ENCODE measurements at regions not wholly inside any gene's neighbourhood (a gene's known extent, or its start where the extent isn't known, plus 50 kb on each side); places are given as distances from the start of the nearest gene placed in this dataset.

GRCh38 chr6:74170118-74170517, 474.1 kb downstream of the CD109 start:
- no peak for TF ChIP-seq CTCF (IDR thresholded peaks at IDR 0.05; ENCODE audit: insufficient read depth, low read length)
- peak; percentile 38 for DNase-seq (ENCODE audit: low read depth)
- H3K4me3 ChIP-seq (ENCODE audit: low read depth, low read length), result no peak overlapping the region

- H3K4me3 ChIP-seq (ENCODE audit: low read depth, low read length), result no peak overlapping the region
- TF ChIP-seq CTCF (IDR thresholded peaks at IDR 0.05; ENCODE audit: insufficient read depth, low read length), result no peak
- peak; percentile 4 for DNase-seq (ENCODE audit: low read depth)
Observed at GRCh38 chr6:74167976-74168375, 472.0 kb downstream of the CD109 start.

- no peak for DNase-seq (ENCODE audit: low read depth)
- no peak for TF ChIP-seq CTCF (IDR thresholded peaks at IDR 0.05; ENCODE audit: insufficient read depth, low read length)
- no peak overlapping the region for H3K4me3 ChIP-seq (ENCODE audit: low read depth, low read length)
Observed at GRCh38 chr6:74167511-74167910, 471.5 kb downstream of the CD109 start.

- no peak for TF ChIP-seq CTCF (IDR thresholded peaks at IDR 0.05; ENCODE audit: insufficient read depth, low read length)
- no peak overlapping the region for H3K4me3 ChIP-seq (ENCODE audit: low read depth, low read length)
- no peak for DNase-seq (ENCODE audit: low read depth)
Observed at GRCh38 chr6:74166849-74167248, 470.8 kb downstream of the CD109 start.

- peak; percentile 24 for DNase-seq (ENCODE audit: low read depth)
- H3K4me3 ChIP-seq (ENCODE audit: low read depth, low read length), result no peak overlapping the region
- TF ChIP-seq CTCF (IDR thresholded peaks at IDR 0.05; ENCODE audit: insufficient read depth, low read length), result no peak
Observed at GRCh38 chr6:74161380-74161779, 465.4 kb downstream of the CD109 start.

- no peak overlapping the region for H3K4me3 ChIP-seq (ENCODE audit: low read depth, low read length)
- DNase-seq (ENCODE audit: low read depth), result no peak
- no peak for TF ChIP-seq CTCF (IDR thresholded peaks at IDR 0.05; ENCODE audit: insufficient read depth, low read length)
Observed at GRCh38 chr6:74152096-74152675, 456.2 kb downstream of the CD109 start.

GRCh38 chr6:74145931-74146330, 449.9 kb downstream of the CD109 start:
- H3K4me3 ChIP-seq (ENCODE audit: low read depth, low read length), result no peak overlapping the region
- no peak for TF ChIP-seq CTCF (IDR thresholded peaks at IDR 0.05; ENCODE audit: insufficient read depth, low read length)
- DNase-seq (ENCODE audit: low read depth), result no peak

Data from fibroblast of the aortic adventitia (primary cell).